DND-41 (cell line): ENCODE measurements at regions not wholly inside any gene's neighbourhood (a gene's known extent, or its start where the extent isn't known, plus 50 kb on each side); places are given as distances from the start of the nearest gene placed in this dataset.

Source experiments
- ATAC-seq: fragments of 200-7000 bp; cut with Tn5 transposase; 3 replicates; pipeline ENCODE4 v1.9.1; 2021; ENCODE audit warnings: low read depth; ENCODE audit not compliant: insufficient read depth
- DNase-seq: peaks from one replicate; pipeline ENCODE4 v3.0.0-alpha.2; 2020
- H2AFZ ChIP-seq: 2 replicates; pipeline ENCODE4 v1.6.0; 2012; ENCODE audit warnings: low read depth, low read length
- H3K27ac ChIP-seq: 2 replicates; pipeline ENCODE4 v1.5.1; 2012; ENCODE audit warnings: low read length, inconsistent platforms
- H3K27me3 ChIP-seq: fragments of 200-600 bp; sonication (generic); 2 replicates; pipeline ENCODE4 v1.6.0; 2012; ENCODE audit warnings: low read length, mild to moderate bottlenecking, inconsistent platforms; ENCODE audit not compliant: insufficient read depth, poor library complexity
- H3K36me3 ChIP-seq: 2 replicates; pipeline ENCODE4 v1.5.1; 2012; ENCODE audit warnings: low read length, inconsistent platforms; ENCODE audit not compliant: insufficient read depth
- H3K4me1 ChIP-seq: 2 replicates; pipeline ENCODE4 v1.5.1; 2012; ENCODE audit warnings: mild to moderate bottlenecking, low read length; ENCODE audit not compliant: insufficient read depth
- H3K4me2 ChIP-seq: 2 replicates; pipeline ENCODE4 v1.6.0; 2012; ENCODE audit warnings: mild to moderate bottlenecking, moderate library complexity, low read length, inconsistent platforms; ENCODE audit not compliant: insufficient read depth
- H3K4me3 ChIP-seq, 2 experiments: fragments of 200-600 bp in 1 of 2; shearing (Covaris generic) in 1 of 2; 2 replicates each; pipeline ENCODE4 v1.5.1; 2012 to 2016; ENCODE audit warnings: inconsistent platforms in 2 of 2, low read length in 2 of 2, mild to moderate bottlenecking in 2 of 2, low read depth in 1 of 2, moderate library complexity in 1 of 2
- H3K79me2 ChIP-seq: 2 replicates; pipeline ENCODE4 v1.6.0; 2012; ENCODE audit warnings: low read length, inconsistent platforms; ENCODE audit not compliant: insufficient read depth
- H3K9ac ChIP-seq: 2 replicates; pipeline ENCODE4 v1.6.0; 2012; ENCODE audit warnings: low read depth, mild to moderate bottlenecking, inconsistent platforms, low read length, moderate library complexity
- H3K9me3 ChIP-seq: 2 replicates; pipeline ENCODE4 v1.5.1; 2012; ENCODE audit warnings: low read length, moderate library complexity, mild to moderate bottlenecking, inconsistent platforms; ENCODE audit not compliant: insufficient read depth, severe bottlenecking
- H4K20me1 ChIP-seq: 2 replicates; pipeline ENCODE4 v1.6.0; 2012; ENCODE audit warnings: low read length; ENCODE audit not compliant: insufficient read depth
- CTCF ChIP-seq: IDR thresholded peaks from 2 replicates; pipeline ENCODE4 v1.5.1; 2012; ENCODE audit warnings: borderline replicate concordance, low read length, moderate library complexity, mild to moderate bottlenecking; ENCODE audit not compliant: poor library complexity, severe bottlenecking; ENCODE audit errors: extremely low read depth
- EZH2 ChIP-seq: IDR thresholded peaks from 3 replicates; pipeline ENCODE4 v1.6.1; 2012; ENCODE audit warnings: borderline replicate concordance, low read depth, mild to moderate bottlenecking, moderate library complexity, low read length, inconsistent platforms; ENCODE audit not compliant: severe bottlenecking

- Histone ChIP-seq H4K20me1 (no peaks in the 10 kb centered on the region), H3K36me3 (no peaks in the 10 kb centered on the region), H2AFZ (no peak overlapping the region), H3K79me2 (no peaks in the 10 kb centered on the region), H3K9ac (no peak overlapping the region), H3K27me3 (no peaks in the 10 kb centered on the region), H3K27ac (no peak overlapping the region), H3K9me3 (no peaks in the 10 kb centered on the region), H3K4me1 (no peaks in the 10 kb centered on the region), H3K4me2 (no peak overlapping the region), H3K4me3 (no peak overlapping the region)
- ATAC-seq (no peak), DNase-seq (no peak)
- TF ChIP-seq EZH2 (no peak), CTCF (no peak)
Observed at GRCh38 chr4:73681776-73682175, 58.6 kb upstream of the CXCL8 start.

- Histone ChIP-seq H3K27me3 (no peaks in the 10 kb centered on the region), H3K4me2 (no peak overlapping the region), H3K27ac (no peak overlapping the region), H3K36me3 (no peaks in the 10 kb centered on the region), H4K20me1 (no peaks in the 10 kb centered on the region), H3K4me1 (no peaks in the 10 kb centered on the region), H2AFZ (no peak overlapping the region), H3K9ac (no peak overlapping the region), H3K9me3 (no peaks in the 10 kb centered on the region), H3K79me2 (no peaks in the 10 kb centered on the region), H3K4me3 (no peak overlapping the region)
- ATAC-seq (no peak), DNase-seq (no peak)
- TF ChIP-seq CTCF: no peak
- no peak for TF ChIP-seq EZH2
Observed at GRCh38 chr4:73682508-73682907, 57.9 kb upstream of the CXCL8 start.

- H3K27ac ChIP-seq: no peak overlapping the region
- DNase-seq (no peak), ATAC-seq (no peak)
- H3K9me3 ChIP-seq: no peaks in the 10 kb centered on the region
- no peaks in the 10 kb centered on the region for H3K4me1 ChIP-seq
- H3K4me2 ChIP-seq: no peak overlapping the region
- no peaks in the 10 kb centered on the region for H3K27me3 ChIP-seq
- no peaks in the 10 kb centered on the region for H3K79me2 ChIP-seq
- no peaks in the 10 kb centered on the region for H4K20me1 ChIP-seq
- no peak for TF ChIP-seq CTCF
- TF ChIP-seq EZH2: no peak
- no peak overlapping the region for H2AFZ ChIP-seq
- H3K36me3 ChIP-seq: no peaks in the 10 kb centered on the region
- H3K4me3 ChIP-seq: no peak overlapping the region
- H3K9ac ChIP-seq: no peak overlapping the region
Observed at GRCh38 chr4:73683033-73683432, 57.3 kb upstream of the CXCL8 start.

- H3K9me3 ChIP-seq: no peaks in the 10 kb centered on the region
- DNase-seq: no peak
- no peak for TF ChIP-seq CTCF
- H3K36me3 ChIP-seq: no peaks in the 10 kb centered on the region
- no peak for ATAC-seq
- no peak overlapping the region for H3K4me2 ChIP-seq
- H3K27ac ChIP-seq: no peak overlapping the region
- no peaks in the 10 kb centered on the region for H3K4me1 ChIP-seq
- no peak overlapping the region for H2AFZ ChIP-seq
- no peaks in the 10 kb centered on the region for H3K27me3 ChIP-seq
- H3K4me3 ChIP-seq: no peak overlapping the region
- H4K20me1 ChIP-seq: no peaks in the 10 kb centered on the region
- no peak overlapping the region for H3K9ac ChIP-seq
- H3K79me2 ChIP-seq: no peaks in the 10 kb centered on the region
Observed at GRCh38 chr4:73683456-73683855, 56.9 kb upstream of the CXCL8 start.
